Upper lobe of left lung (tissue), 4 donors: ENCODE measurements at regions not wholly inside any gene's neighbourhood (a gene's known extent, or its start where the extent isn't known, plus 50 kb on each side); places are given as distances from the start of the nearest gene placed in this dataset.

Experiments used
- EP300 ChIP-seq, 4 donors: sonication (generic); formaldehyde crosslinking; IDR thresholded peaks; one replicate each; pipeline ENCODE4 v1.5.1; 2017; ENCODE audit warnings: antibody characterized with exemption in 4 of 4, control low read depth in 2 of 4
- TF ChIP-seq, protein P1 (sequence below), 6 experiments: fragments of 450-650 bp in 4 of 6; fragments of 200-600 bp in 2 of 6; sonication (generic) in 2 of 6; IDR thresholded peaks; one replicate each; pipeline ENCODE4 v1.5.1; 2016 to 2019; ENCODE audit warnings: antibody characterized with exemption in 6 of 6

- TF ChIP-seq, protein P1, sequence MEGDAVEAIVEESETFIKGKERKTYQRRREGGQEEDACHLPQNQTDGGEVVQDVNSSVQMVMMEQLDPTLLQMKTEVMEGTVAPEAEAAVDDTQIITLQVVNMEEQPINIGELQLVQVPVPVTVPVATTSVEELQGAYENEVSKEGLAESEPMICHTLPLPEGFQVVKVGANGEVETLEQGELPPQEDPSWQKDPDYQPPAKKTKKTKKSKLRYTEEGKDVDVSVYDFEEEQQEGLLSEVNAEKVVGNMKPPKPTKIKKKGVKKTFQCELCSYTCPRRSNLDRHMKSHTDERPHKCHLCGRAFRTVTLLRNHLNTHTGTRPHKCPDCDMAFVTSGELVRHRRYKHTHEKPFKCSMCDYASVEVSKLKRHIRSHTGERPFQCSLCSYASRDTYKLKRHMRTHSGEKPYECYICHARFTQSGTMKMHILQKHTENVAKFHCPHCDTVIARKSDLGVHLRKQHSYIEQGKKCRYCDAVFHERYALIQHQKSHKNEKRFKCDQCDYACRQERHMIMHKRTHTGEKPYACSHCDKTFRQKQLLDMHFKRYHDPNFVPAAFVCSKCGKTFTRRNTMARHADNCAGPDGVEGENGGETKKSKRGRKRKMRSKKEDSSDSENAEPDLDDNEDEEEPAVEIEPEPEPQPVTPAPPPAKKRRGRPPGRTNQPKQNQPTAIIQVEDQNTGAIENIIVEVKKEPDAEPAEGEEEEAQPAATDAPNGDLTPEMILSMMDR (IDR thresholded peaks at IDR 0.05), result no peak
- no peak for TF ChIP-seq EP300 (IDR thresholded peaks at IDR 0.05)
Observed at GRCh38 chr4:189597341-189597740, 343.3 kb upstream of the FRG1 start.
